ENCODE measurements at regions not wholly inside any gene's neighbourhood (a gene's known extent, or its start where the extent isn't known, plus 50 kb on each side); places are given as distances from the start of the nearest gene placed in this dataset.

DNA sequence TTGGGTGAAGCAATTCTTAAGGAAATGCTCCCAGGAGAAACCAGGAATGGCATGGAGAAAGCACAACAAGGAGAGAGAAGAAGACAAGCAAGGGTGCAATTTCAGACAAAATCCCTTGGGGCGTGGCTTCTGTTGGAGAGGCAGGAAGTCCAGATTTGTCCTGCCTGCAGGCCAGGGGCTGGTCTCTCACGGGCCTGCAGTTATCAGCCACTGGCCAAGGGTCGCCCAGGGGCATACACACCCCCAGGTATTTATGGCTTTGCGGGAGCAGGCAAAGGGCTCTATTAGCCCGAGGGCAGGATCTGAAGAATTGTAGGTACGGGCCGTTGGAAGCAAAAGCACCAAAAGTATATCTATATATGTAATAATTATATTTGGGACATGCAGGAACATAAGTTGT, 87.7 kb downstream of the IYD start:
- Mint-ChIP-seq H3K36me3 (no peaks in the 10 kb centered on the region), H3K27ac (no peak overlapping the region), H3K9me3 (no peaks in the 10 kb centered on the region)
- no peak for ATAC-seq
- DNase-seq (ENCODE audit: low spot score in 2 of 2), result no peak

DNA sequence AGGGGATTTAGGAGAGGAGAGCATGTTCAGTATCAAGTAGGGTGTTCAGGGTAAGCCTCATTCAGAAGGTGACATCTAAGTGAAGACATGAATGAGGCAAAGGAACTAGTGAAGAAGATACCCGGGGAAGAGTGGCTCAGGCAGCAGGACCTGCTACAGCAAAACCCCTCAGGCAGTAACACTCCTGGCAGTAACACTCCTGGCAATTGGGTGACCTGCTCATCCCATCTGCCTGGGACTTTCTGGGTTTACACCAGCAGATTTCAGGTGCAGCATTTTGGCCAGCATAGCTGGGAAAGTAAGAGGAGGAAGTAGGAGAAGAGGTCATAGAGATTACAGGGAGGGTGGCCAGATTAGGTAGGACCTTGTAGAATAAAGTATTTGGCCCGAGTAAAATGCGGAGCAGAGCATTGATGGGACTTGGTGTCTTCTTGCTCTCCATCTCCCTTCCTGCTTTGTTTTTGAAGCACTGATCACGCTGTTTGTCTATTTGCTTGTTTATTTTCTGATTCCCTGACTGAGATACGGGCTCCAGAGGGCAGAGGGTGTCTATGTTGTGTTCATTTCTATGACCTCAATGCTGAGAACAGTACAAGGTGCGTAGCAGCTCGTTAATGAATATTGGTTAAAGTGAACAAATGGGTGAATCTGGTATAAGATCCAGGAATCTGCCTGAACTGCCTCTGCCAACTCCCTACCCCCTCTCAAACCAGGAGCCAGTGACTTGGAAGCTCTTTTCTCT, 88.3 kb downstream of the IYD start:
- Mint-ChIP-seq H3K9me3 (no peaks in the 10 kb centered on the region), H3K36me3 (no peaks in the 10 kb centered on the region), H3K27ac (no peak overlapping the region)
- ATAC-seq, result no peak
- DNase-seq (ENCODE audit: low spot score in 2 of 2), result no peak

DNA sequence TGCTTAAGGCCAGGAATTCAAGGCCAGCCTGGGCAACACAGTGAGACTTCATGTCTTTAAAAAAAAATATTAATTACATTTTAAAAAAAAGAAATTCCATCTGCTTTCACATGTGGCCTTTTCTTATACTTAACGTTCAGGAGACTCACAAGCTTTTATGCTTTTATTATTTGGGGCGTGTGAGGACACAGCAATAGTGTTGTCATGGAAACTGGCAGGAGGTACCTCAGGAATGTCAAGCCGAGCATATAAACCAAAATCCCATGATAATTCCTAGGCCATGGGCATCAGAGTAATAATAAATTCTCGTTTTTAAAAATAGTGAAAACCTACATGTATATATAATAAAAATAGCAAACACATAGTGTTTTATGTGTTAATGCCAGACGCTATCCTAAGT, 89.8 kb downstream of the IYD start:
- no peaks in the 10 kb centered on the region for H3K9me3 Mint-ChIP-seq
- ATAC-seq, result no peak
- H3K36me3 Mint-ChIP-seq, result no peaks in the 10 kb centered on the region
- DNase-seq (ENCODE audit: low spot score in 2 of 2), result no peak
- H3K27ac Mint-ChIP-seq, result no peak overlapping the region

GRCh38 chr6:150463852-150464251, 95.0 kb downstream of the IYD start:
- Mint-ChIP-seq H3K36me3 (no peaks in the 10 kb centered on the region), H3K9me3 (no peaks in the 10 kb centered on the region), H3K27ac (no peak overlapping the region)
- no peak for ATAC-seq
- DNase-seq (ENCODE audit: low spot score in 2 of 2), result no peak

DNA sequence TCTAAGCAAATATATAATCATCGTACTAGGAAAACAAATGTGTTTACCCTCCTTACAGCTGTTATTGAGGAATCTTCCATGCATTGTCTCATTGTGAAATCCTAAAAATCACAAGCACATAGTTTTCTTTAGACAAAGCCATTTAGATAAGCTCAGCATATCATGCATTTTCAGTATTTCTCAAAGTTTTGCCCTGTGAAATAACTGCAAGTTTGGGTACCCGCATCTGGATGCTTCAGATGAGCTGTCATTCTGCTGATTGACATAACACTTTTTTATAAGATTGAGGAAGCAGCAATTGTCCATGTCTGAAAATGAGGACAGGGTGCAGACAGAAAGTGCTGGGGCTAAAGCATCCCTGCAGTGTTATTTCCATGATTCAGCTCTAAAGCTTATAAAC, 96.2 kb downstream of the IYD start:
- ATAC-seq, result no peak
- H3K9me3 Mint-ChIP-seq, result no peaks in the 10 kb centered on the region
- DNase-seq (ENCODE audit: low spot score in 2 of 2), result no peak
- no peaks in the 10 kb centered on the region for H3K36me3 Mint-ChIP-seq
- no peak overlapping the region for H3K27ac Mint-ChIP-seq

DNA sequence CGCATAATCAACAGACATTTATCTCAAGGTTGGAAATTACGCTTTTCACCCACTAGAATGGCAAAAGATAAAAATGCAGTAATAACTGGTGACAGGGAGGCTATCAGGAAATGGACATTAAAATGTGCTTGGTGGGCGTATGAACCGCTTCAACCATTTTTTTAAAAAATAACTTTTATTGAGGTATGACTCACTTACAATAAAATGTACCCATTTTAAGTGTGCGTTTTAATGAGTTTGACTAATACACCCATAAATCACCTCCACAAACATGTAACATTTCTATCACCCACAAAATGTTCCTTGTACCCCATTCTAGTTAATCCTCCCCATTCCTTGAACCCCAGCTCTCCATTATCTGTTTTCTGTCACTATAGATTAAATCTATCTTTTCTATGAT, 96.8 kb downstream of the IYD start:
- no peaks in the 10 kb centered on the region for H3K9me3 Mint-ChIP-seq
- no peaks in the 10 kb centered on the region for H3K36me3 Mint-ChIP-seq
- H3K27ac Mint-ChIP-seq, result no peak overlapping the region
- DNase-seq (ENCODE audit: low spot score in 2 of 2) (no peak), ATAC-seq (no peak)

GRCh38 chr6:150466196-150466595, 97.4 kb downstream of the IYD start:
- ATAC-seq, result no peak
- no peak for DNase-seq (ENCODE audit: low spot score in 2 of 2)
- no peak overlapping the region for H3K27ac Mint-ChIP-seq
- no peaks in the 10 kb centered on the region for H3K9me3 Mint-ChIP-seq
- no peaks in the 10 kb centered on the region for H3K36me3 Mint-ChIP-seq

DNA sequence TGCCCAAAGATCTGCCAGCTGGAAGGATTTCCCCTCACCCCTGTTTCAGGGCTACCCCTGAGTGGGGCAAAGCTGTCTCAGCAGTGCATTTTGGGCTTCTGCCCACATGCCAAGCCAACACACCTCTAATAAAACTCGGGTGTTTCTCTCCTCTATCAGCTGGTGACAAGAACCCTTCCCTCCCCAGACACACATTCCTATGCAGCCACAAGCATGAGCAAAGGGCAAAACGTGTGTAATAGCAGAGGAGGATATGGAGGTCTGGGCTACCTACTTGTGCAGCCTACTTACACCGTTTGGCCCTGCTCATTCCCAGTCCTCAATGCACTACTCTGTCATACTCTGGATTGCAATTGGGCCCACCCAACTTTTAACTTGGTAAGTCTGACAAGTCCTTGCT, 101.3 kb downstream of the IYD start:
- ATAC-seq, result no peak
- no peak overlapping the region for H3K27ac Mint-ChIP-seq
- peaks cover 0 to 6% of the 10 kb centered on the region in 2 donors for H3K36me3 Mint-ChIP-seq
- H3K9me3 Mint-ChIP-seq, result no peaks in the 10 kb centered on the region
- no peak for DNase-seq (ENCODE audit: low spot score in 2 of 2)

- Mint-ChIP-seq H3K27ac (no peak overlapping the region), H3K36me3 (peaks cover 0 to 6% of the 10 kb centered on the region in 2 donors)
Measured at GRCh38 chr6:150470960-150471665, 102.3 kb downstream of the IYD start.

DNA sequence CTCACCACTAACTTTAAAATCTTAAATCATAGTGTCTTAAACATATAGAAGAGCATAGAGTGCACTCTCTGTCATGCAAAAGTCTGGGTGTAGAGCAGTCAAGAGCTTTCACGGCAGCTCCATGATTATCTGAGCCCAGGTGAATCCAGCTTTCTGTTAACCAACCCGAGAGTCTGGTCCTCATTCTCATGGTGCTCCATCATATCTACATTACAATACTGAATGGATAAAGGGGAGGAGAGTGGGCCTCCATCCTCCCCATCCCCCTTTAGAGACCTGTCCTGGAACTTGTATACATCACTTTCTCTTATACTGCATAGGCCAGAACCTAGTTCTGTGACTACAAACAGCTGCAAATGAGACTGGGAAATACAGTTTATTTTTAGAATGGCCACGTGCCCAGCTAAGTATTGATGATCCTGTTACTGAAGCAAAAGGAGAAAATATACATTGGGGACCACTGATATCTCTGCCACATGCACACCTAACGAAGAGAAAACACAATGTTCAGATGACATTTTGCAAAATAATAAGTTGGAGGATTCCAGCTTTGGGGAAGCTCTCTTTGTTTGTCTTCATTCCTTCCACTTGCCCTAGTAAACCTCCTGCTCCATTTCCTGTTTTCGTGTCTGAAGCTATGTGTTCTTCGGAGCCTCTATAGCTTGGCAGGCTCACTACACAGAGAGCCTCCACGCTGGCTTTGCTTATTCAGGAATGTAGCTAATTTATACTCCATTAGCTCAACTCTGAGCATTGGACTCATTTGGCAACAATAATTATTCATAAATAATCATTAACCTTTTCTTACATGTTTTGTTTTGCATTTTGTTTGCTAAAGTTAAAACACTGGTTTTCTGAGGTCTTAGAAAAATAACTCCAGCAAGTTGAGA, 110.1 kb downstream of the IYD start:
- ATAC-seq, result no peak
- H3K36me3 Mint-ChIP-seq, result peaks cover 0 to under 1% of the 10 kb centered on the region in 2 donors
- H3K27ac Mint-ChIP-seq, result no peak overlapping the region
- peaks cover 3 to 4% of the 10 kb centered on the region in 2 donors for H3K9me3 Mint-ChIP-seq
- DNase-seq (ENCODE audit: low spot score in 2 of 2), result no peak

More at GRCh38 chr6:150470960-150471665, 102.3 kb downstream of the IYD start:
- no peak for DNase-seq (ENCODE audit: low spot score in 2 of 2)
- no peak for ATAC-seq
- H3K9me3 Mint-ChIP-seq, result no peaks in the 10 kb centered on the region

- DNase-seq (ENCODE audit: low spot score in 2 of 2) (no peak), ATAC-seq (peak in 1 of 2 donors; percentile 38)
- Mint-ChIP-seq H3K27ac (no peak overlapping the region), H3K9me3 (peaks cover 3 to 4% of the 10 kb centered on the region in 2 donors), H3K36me3 (no peaks in the 10 kb centered on the region)
Measured at GRCh38 chr6:150482883-150483409, 114.1 kb downstream of the IYD start.

GRCh38 chr6:150485161-150485958, 114.3 kb upstream of the PLEKHG1 start:
- no peak for DNase-seq (ENCODE audit: low spot score in 2 of 2)
- Mint-ChIP-seq H3K36me3 (no peaks in the 10 kb centered on the region), H3K27ac (no peak overlapping the region), H3K9me3 (peaks cover 3 to 4% of the 10 kb centered on the region in 2 donors)
- no peak for ATAC-seq

GRCh38 chr6:150486048-150486447, 113.6 kb upstream of the PLEKHG1 start:
- Mint-ChIP-seq H3K36me3 (no peaks in the 10 kb centered on the region), H3K27ac (no peak overlapping the region), H3K9me3 (peaks cover under 1% of the 10 kb centered on the region in 2 donors)
- no peak for DNase-seq (ENCODE audit: low spot score in 2 of 2)
- ATAC-seq, result no peak

DNA sequence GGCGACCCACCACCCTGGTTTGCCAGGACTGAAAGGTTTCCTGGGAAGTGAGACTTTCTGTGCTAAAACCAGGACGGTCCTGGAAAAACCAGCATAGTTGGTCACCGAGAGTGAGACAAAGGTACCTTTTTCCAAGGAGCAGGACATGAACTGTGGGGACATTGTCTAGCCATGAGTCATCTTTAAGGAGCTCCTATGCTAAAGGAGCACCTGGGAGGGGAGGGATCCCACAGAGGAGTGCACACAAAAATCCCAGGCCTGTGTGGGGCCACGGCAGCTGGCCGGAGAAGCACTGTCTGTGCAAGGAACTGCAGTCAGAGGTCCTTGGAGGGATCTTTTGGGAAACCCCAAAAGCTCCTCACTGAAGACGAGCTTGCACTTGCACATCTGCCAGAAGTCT, 109.1 kb upstream of the PLEKHG1 start:
- H3K9me3 Mint-ChIP-seq, result peaks cover 14 to 16% of the 10 kb centered on the region in 2 donors
- ATAC-seq (no peak), DNase-seq (ENCODE audit: low spot score in 2 of 2) (no peak)
- H3K36me3 Mint-ChIP-seq, result peaks cover 11 to 18% of the 10 kb centered on the region in 2 donors
- no peak overlapping the region for H3K27ac Mint-ChIP-seq

GRCh38 chr6:150491131-150491810, 108.4 kb upstream of the PLEKHG1 start:
- DNase-seq (ENCODE audit: low spot score in 2 of 2), result no peak
- Mint-ChIP-seq H3K9me3 (peaks cover 14 to 16% of the 10 kb centered on the region in 2 donors), H3K27ac (peak overlapping the region; percentile 20 to 25), H3K36me3 (peaks cover 11 to 18% of the 10 kb centered on the region in 2 donors)
- peak; percentile 85 to 94 for ATAC-seq

DNA sequence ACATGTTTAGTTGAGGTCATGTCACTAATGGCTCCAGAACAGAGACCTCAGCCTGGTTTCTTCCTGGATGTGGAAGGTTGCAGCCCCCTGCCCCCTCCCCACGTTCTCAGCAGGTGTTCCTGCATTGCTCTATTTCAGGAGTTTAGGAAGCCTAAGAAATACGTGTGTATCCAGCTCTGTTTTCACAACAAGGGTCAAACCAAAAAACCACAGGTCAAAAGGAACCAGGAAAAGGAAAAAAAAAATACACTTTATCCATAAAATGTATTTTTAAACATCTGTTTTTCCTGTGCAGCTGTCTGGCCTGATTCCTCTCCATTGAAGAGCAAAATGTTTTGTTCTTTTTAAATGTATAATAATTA, 107.9 kb upstream of the PLEKHG1 start:
- Mint-ChIP-seq H3K27ac (no peak overlapping the region), H3K9me3 (peaks cover 14 to 16% of the 10 kb centered on the region in 2 donors), H3K36me3 (peaks cover 11 to 18% of the 10 kb centered on the region in 2 donors)
- ATAC-seq (peak in 1 of 2 donors; percentile 3), DNase-seq (ENCODE audit: low spot score in 2 of 2) (no peak)
